ENCODE measurements at regions not wholly inside any gene's neighbourhood (a gene's known extent, or its start where the extent isn't known, plus 50 kb on each side); places are given as distances from the start of the nearest gene placed in this dataset.

GRCh38 chr5:86337667-86338460 lies 279.9 kb upstream of the COX7C start:
- no peak for DNase-seq (ENCODE audit: low spot score)
- no peak for TF ChIP-seq CTCF (IDR thresholded peaks at IDR 0.05; ENCODE audit: borderline replicate concordance, control extremely low read depth, extremely low read depth, insufficient read depth, missing control alignments)
- in situ Hi-C loops (cut with MboI; ENCODE audit: low sequenced_read_pairs, unreplicated experiment): no loop called here

GRCh38 chr5:86354664-86355063 lies 263.1 kb upstream of the COX7C start:
- DNase-seq (ENCODE audit: low spot score): no peak
- TF ChIP-seq CTCF (IDR thresholded peaks at IDR 0.05; ENCODE audit: borderline replicate concordance, control extremely low read depth, extremely low read depth, insufficient read depth, missing control alignments): no peak
- in situ Hi-C loops (cut with MboI; ENCODE audit: low sequenced_read_pairs, unreplicated experiment): no loop called here

GRCh38 chr5:86360801-86361200 lies 256.9 kb upstream of the COX7C start:
- in situ Hi-C loops (cut with MboI; ENCODE audit: low sequenced_read_pairs, unreplicated experiment): no loop called here
- DNase-seq (ENCODE audit: low spot score): no peak
- no peak for TF ChIP-seq CTCF (IDR thresholded peaks at IDR 0.05; ENCODE audit: borderline replicate concordance, control extremely low read depth, extremely low read depth, insufficient read depth, missing control alignments)

GRCh38 chr5:86371061-86371460 lies 246.7 kb upstream of the COX7C start:
- no peak for TF ChIP-seq CTCF (IDR thresholded peaks at IDR 0.05; ENCODE audit: borderline replicate concordance, control extremely low read depth, extremely low read depth, insufficient read depth, missing control alignments)
- DNase-seq (ENCODE audit: low spot score): no peak
- in situ Hi-C loops (cut with MboI; ENCODE audit: low sequenced_read_pairs, unreplicated experiment): no loop called here

GRCh38 chr5:86374611-86375010 lies 243.1 kb upstream of the COX7C start:
- in situ Hi-C loops (cut with MboI; ENCODE audit: low sequenced_read_pairs, unreplicated experiment): no loop called here
- no peak for TF ChIP-seq CTCF (IDR thresholded peaks at IDR 0.05; ENCODE audit: borderline replicate concordance, control extremely low read depth, extremely low read depth, insufficient read depth, missing control alignments)
- no peak for DNase-seq (ENCODE audit: low spot score)

GRCh38 chr5:86376214-86376613 lies 241.5 kb upstream of the COX7C start:
- DNase-seq (ENCODE audit: low spot score): no peak
- in situ Hi-C loops (cut with MboI; ENCODE audit: low sequenced_read_pairs, unreplicated experiment): no loop called here
- TF ChIP-seq CTCF (IDR thresholded peaks at IDR 0.05; ENCODE audit: borderline replicate concordance, control extremely low read depth, extremely low read depth, insufficient read depth, missing control alignments): no peak
